HEK293T (cell line): ENCODE measurements at regions not wholly inside any gene's neighbourhood (a gene's known extent, or its start where the extent isn't known, plus 50 kb on each side); places are given as distances from the start of the nearest gene placed in this dataset.

Experiments
- BHLHE40 ChIP-seq: fragments of 450-650 bp; IDR thresholded peaks from 2 replicates; pipeline ENCODE4 v1.6.1; 2016; ENCODE audit warnings: mild to moderate bottlenecking, moderate library complexity, borderline replicate concordance
- FOXA1 ChIP-seq: fragments of 450-650 bp; IDR thresholded peaks from 2 replicates; pipeline ENCODE4 v1.6.1; 2016; ENCODE audit warnings: mild to moderate bottlenecking
- FOXM1 ChIP-seq: fragments of 450-650 bp; IDR thresholded peaks from 2 replicates; pipeline ENCODE4 v1.6.1; 2017; ENCODE audit warnings: mild to moderate bottlenecking, borderline replicate concordance
- NFRKB ChIP-seq: fragments of 450-650 bp; IDR thresholded peaks from 2 replicates; pipeline ENCODE4 v1.6.1; 2016; ENCODE audit warnings: mild to moderate bottlenecking, moderate library complexity

DNA sequence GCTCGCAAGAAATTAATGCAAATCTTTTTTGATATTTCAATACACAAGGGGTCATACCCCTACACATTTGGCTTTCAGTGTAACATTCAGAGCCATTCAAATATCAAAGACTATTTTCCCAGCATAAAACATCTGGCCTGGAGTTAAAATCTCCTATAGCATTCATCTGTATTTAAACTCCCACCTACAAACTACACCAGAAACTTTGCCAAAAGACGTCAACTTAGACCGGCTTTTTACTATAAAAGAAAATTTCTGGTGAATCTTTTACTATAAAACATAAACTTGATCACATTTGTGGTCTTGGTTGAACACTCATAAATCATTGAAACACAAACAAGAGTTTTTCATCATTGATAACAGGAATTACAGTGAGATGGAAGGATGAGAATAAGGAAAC lies 473.3 kb upstream of the DCN start:
- TF ChIP-seq FOXM1 (no peak), FOXA1 (no peak), NFRKB (no peak), BHLHE40 (no peak)
